WTC11 (cell line): ENCODE measurements at regions not wholly inside any gene's neighbourhood (a gene's known extent, or its start where the extent isn't known, plus 50 kb on each side); places are given as distances from the start of the nearest gene placed in this dataset.

ENCODE experiments used
- NR3C1 ChIP-seq: sonication (generic); formaldehyde crosslinking; conservative IDR thresholded peaks from 2 replicates; pipeline ENCODE4 v1.8.1; 2023; ENCODE audit warnings: low read depth, mild to moderate bottlenecking, missing genetic modification reagents
- TF ChIP-seq, protein P1 (sequence below): fragments of 200-600 bp; IDR thresholded peaks from 2 replicates; pipeline ENCODE4 v1.8.0; 2022; ENCODE audit warnings: antibody characterized with exemption
- TF ChIP-seq, protein P2 (sequence below): sonication (generic); formaldehyde crosslinking; IDR thresholded peaks from 2 replicates; pipeline ENCODE4 v1.8.1; 2022; ENCODE audit warnings: missing genetic modification reagents, borderline replicate concordance

DNA sequence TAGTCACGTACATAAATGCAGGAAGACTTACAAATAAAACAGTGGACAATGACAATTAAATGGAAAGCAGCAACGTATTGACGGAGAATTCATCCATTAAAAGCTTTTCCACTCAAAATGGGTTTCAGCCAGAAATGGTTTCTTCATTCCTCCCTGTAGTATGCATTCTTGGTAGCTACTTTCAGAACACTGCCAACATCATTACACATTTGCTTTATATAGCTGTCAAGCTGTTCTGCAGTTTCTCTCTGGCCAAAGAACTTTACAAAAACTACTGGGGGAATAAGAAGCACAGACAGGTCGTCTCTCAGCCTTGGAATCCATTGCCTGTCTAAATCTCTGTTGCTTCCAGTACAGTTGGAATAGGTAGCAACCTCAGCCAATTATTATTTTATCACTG is 84.1 kb upstream of the NCKAP5 start:
- TF ChIP-seq, protein P1, sequence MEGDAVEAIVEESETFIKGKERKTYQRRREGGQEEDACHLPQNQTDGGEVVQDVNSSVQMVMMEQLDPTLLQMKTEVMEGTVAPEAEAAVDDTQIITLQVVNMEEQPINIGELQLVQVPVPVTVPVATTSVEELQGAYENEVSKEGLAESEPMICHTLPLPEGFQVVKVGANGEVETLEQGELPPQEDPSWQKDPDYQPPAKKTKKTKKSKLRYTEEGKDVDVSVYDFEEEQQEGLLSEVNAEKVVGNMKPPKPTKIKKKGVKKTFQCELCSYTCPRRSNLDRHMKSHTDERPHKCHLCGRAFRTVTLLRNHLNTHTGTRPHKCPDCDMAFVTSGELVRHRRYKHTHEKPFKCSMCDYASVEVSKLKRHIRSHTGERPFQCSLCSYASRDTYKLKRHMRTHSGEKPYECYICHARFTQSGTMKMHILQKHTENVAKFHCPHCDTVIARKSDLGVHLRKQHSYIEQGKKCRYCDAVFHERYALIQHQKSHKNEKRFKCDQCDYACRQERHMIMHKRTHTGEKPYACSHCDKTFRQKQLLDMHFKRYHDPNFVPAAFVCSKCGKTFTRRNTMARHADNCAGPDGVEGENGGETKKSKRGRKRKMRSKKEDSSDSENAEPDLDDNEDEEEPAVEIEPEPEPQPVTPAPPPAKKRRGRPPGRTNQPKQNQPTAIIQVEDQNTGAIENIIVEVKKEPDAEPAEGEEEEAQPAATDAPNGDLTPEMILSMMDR, result no peak
- TF ChIP-seq, protein P2, sequence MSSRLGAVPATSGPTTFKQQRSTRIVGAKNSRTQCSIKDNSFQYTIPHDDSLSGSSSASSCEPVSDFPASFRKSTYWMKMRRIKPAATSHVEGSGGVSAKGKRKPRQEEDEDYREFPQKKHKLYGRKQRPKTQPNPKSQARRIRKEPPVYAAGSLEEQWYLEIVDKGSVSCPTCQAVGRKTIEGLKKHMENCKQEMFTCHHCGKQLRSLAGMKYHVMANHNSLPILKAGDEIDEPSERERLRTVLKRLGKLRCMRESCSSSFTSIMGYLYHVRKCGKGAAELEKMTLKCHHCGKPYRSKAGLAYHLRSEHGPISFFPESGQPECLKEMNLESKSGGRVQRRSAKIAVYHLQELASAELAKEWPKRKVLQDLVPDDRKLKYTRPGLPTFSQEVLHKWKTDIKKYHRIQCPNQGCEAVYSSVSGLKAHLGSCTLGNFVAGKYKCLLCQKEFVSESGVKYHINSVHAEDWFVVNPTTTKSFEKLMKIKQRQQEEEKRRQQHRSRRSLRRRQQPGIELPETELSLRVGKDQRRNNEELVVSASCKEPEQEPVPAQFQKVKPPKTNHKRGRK (CRISPR knock-in tag), result no peak
- no peak for TF ChIP-seq NR3C1
